Kidney (tissue), 13 donors: ENCODE measurements at regions not wholly inside any gene's neighbourhood (a gene's known extent, or its start where the extent isn't known, plus 50 kb on each side); places are given as distances from the start of the nearest gene placed in this dataset.
A peak's percentile ranks its signal among the peaks of the same experiment; 100 is the strongest.

Source experiments
- DNase-seq, 5 donors: peaks; one replicate each; pipeline ENCODE4 v3.0.0-alpha.2; 2013 to 2020
- FAIRE-seq: peaks from 2 replicates; lab custom pipeline; 2012; peaks lifted over from hg19 to GRCh38; lab: Jason Lieb, UNC
- H3K27ac ChIP-seq, 2 donors: one replicate each; pipeline ENCODE4 v1.7.0; 2013; ENCODE audit warnings: low read depth in 2 of 2, low read length in 2 of 2, inconsistent platforms in 1 of 2
- H3K27me3 ChIP-seq: one replicate; pipeline ENCODE4 v1.7.1; 2013; ENCODE audit warnings: low read length, inconsistent platforms; ENCODE audit not compliant: control insufficient read depth, insufficient read depth
- H3K36me3 ChIP-seq, 3 donors: one replicate each; pipeline versions ENCODE4 v1.7.0 to v1.7.1; 2013; ENCODE audit warnings: low read length in 3 of 3, control low read depth in 1 of 3, inconsistent platforms in 1 of 3; ENCODE audit not compliant: insufficient read depth in 3 of 3, control insufficient read depth in 2 of 3
- H3K4me1 ChIP-seq, 3 donors: one replicate each; pipeline versions ENCODE4 v1.7.0 to v1.7.1; 2013; ENCODE audit warnings: low read length in 3 of 3, inconsistent platforms in 1 of 3, low read depth in 1 of 3; ENCODE audit not compliant: control insufficient read depth in 2 of 3, insufficient read depth in 2 of 3
- H3K4me3 ChIP-seq, 3 donors: one replicate each; pipeline versions ENCODE4 v1.7.0 to v1.8.1; 2013; ENCODE audit warnings: low read length in 3 of 3, control low read depth in 1 of 3, inconsistent platforms in 1 of 3
- H3K9ac ChIP-seq, 3 donors: one replicate each; pipeline versions ENCODE4 v1.7.0 to v1.7.1; 2013; ENCODE audit warnings: low read length in 3 of 3, control low read depth in 1 of 3, inconsistent platforms in 1 of 3
- H3K9me3 ChIP-seq, 3 donors: one replicate each; pipeline versions ENCODE4 v1.7.0 to v1.7.1; 2013; ENCODE audit warnings: low read length in 3 of 3, control low read depth in 1 of 3, inconsistent platforms in 1 of 3; ENCODE audit not compliant: control insufficient read depth in 2 of 3, insufficient read depth in 1 of 3
- CTCF ChIP-seq: IDR thresholded peaks from 3 replicates; pipeline ENCODE4 v1.5.1; 2012; ENCODE audit warnings: mild to moderate bottlenecking, moderate library complexity, borderline replicate concordance; ENCODE audit not compliant: insufficient read depth; ENCODE audit errors: extremely low read depth
- intact Hi-C: fragments of 100-400 bp; cut with DNase I; formaldehyde crosslinking; loops from one replicate; pipeline ENCODE4 v1.11.1; 2022
- donor health status: control.
- donor health status: control.
- donor health status: control.
- donor health status: control.
- donor health status: control.
- donor health status: DM: yes; HTN: yes; CAD: no.
- donor health status: Normal renal cell carcinoma (clear cell type).

- H3K4me3 ChIP-seq = no peak overlapping the region
- no peaks in the 10 kb centered on the region for H3K27me3 ChIP-seq
- DNase-seq (peak in 1 of 5 donors; percentile 25), FAIRE-seq (no peak)
- no peak overlapping the region for H3K9ac ChIP-seq
- TF ChIP-seq CTCF = no peak
- no peak overlapping the region for H3K27ac ChIP-seq
- H3K4me1 ChIP-seq = no peaks in the 10 kb centered on the region
- intact Hi-C loops = no loop called here
- no peaks in the 10 kb centered on the region for H3K36me3 ChIP-seq
- H3K9me3 ChIP-seq = no peaks in the 10 kb centered on the region
Observed at GRCh38 chr7:52959878-52960660, 75.4 kb upstream of the POM121L12 start.

GRCh38 chr7:52959336-52959735 is 76.1 kb upstream of the POM121L12 start:
- FAIRE-seq (no peak), DNase-seq (no peak)
- H3K9ac ChIP-seq = no peak overlapping the region
- H3K27ac ChIP-seq = no peak overlapping the region
- no peaks in the 10 kb centered on the region for H3K9me3 ChIP-seq
- H3K4me1 ChIP-seq = no peaks in the 10 kb centered on the region
- H3K27me3 ChIP-seq = no peaks in the 10 kb centered on the region
- H3K36me3 ChIP-seq = no peaks in the 10 kb centered on the region
- no peak for TF ChIP-seq CTCF
- no peak overlapping the region for H3K4me3 ChIP-seq
- intact Hi-C loops = no loop called here

DNA sequence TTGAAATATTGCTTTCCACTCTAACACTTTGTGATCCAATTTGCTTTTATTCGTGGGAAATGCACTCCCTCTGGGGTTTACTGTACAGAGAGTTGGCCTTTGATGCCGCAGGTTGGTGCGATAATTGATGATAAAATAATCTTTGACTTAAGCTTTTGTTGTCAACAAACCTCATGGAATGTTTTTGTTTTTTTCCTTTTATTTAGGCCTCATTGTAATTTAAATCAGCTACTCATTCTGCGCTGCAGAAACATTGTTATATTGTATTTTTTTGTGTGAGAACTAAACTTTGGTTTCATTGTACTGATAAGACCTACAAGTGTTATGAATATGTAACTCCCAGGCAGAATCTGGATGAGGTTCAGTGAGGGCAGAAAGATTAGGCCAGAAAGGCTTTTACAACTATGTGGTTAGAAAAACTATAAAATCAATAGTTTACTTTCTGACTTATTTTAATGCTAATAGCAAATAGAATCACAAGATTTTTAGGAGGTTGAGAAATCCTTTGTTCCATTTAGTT is 76.8 kb upstream of the POM121L12 start:
- Histone ChIP-seq H3K27me3 (no peaks in the 10 kb centered on the region), H3K9me3 (no peaks in the 10 kb centered on the region), H3K4me3 (no peak overlapping the region), H3K36me3 (no peaks in the 10 kb centered on the region), H3K9ac (no peak overlapping the region), H3K27ac (no peak overlapping the region), H3K4me1 (no peaks in the 10 kb centered on the region)
- intact Hi-C loops = no loop called here
- FAIRE-seq (no peak), DNase-seq (no peak)
- no peak for TF ChIP-seq CTCF
